H9 (cell line): ENCODE measurements at regions not wholly inside any gene's neighbourhood (a gene's known extent, or its start where the extent isn't known, plus 50 kb on each side); places are given as distances from the start of the nearest gene placed in this dataset.

Experiments
- DNase-seq: peaks from one replicate; pipeline ENCODE4 v3.0.0-alpha.2; 2017
- H2AFZ ChIP-seq: one replicate; pipeline ENCODE4 v1.6.1; 2013; ENCODE audit warnings: mild to moderate bottlenecking, low read length, control low read depth, moderate library complexity
- H2AK5ac ChIP-seq: 2 replicates; pipeline ENCODE4 v1.6.1; 2013; ENCODE audit warnings: low read length, control low read depth, mixed read lengths; ENCODE audit not compliant: insufficient read length
- H2BK120ac ChIP-seq: one replicate; pipeline ENCODE4 v1.6.1; 2013; ENCODE audit warnings: low read depth, mild to moderate bottlenecking, low read length, control low read depth, inconsistent platforms; ENCODE audit not compliant: poor library complexity, severe bottlenecking
- H2BK12ac ChIP-seq: 2 replicates; pipeline ENCODE4 v1.6.1; 2013; ENCODE audit warnings: low read length, control low read depth, mixed read lengths, low read depth; ENCODE audit not compliant: insufficient read length
- H2BK15ac ChIP-seq: 2 replicates; pipeline ENCODE4 v1.6.1; 2013; ENCODE audit warnings: low read depth, low read length, control low read depth
- H2BK20ac ChIP-seq: one replicate; pipeline ENCODE4 v1.6.1; 2013; ENCODE audit warnings: low read depth, mild to moderate bottlenecking, low read length, control low read depth, inconsistent platforms; ENCODE audit not compliant: poor library complexity, severe bottlenecking
- H2BK5ac ChIP-seq: 2 replicates; pipeline ENCODE4 v1.6.1; 2013; ENCODE audit warnings: low read length, control low read depth, mixed read lengths; ENCODE audit not compliant: insufficient read length
- H3K14ac ChIP-seq: 2 replicates; pipeline ENCODE4 v1.6.1; 2013; ENCODE audit warnings: low read length, control low read depth; ENCODE audit not compliant: insufficient read depth
- H3K18ac ChIP-seq: 2 replicates; pipeline ENCODE4 v1.6.1; 2013; ENCODE audit warnings: low read depth, mild to moderate bottlenecking, mixed read lengths, low read length, control low read depth; ENCODE audit not compliant: insufficient read length
- H3K23ac ChIP-seq: 2 replicates; pipeline ENCODE4 v1.6.1; 2013; ENCODE audit warnings: low read length, control low read depth, mixed read lengths, low read depth; ENCODE audit not compliant: insufficient read length
- H3K23me2 ChIP-seq: 2 replicates; pipeline ENCODE4 v1.6.1; 2013; ENCODE audit warnings: low read depth, mild to moderate bottlenecking, mixed read lengths, low read length, control low read depth; ENCODE audit not compliant: insufficient read length, poor library complexity, severe bottlenecking
- H3K27ac ChIP-seq: 2 replicates; pipeline ENCODE4 v1.5.1; 2013; ENCODE audit warnings: low read length, control low read depth, mixed read lengths, low read depth; ENCODE audit not compliant: insufficient read length
- H3K27me3 ChIP-seq: 2 replicates; pipeline ENCODE4 v1.6.1; 2013; ENCODE audit warnings: low read length, control low read depth, inconsistent platforms; ENCODE audit not compliant: insufficient read depth
- H3K4ac ChIP-seq: 2 replicates; pipeline ENCODE4 v1.6.1; 2013; ENCODE audit warnings: low read depth, mild to moderate bottlenecking, control low read depth, inconsistent platforms, low read length, moderate library complexity
- H3K4me1 ChIP-seq: 2 replicates; pipeline ENCODE4 v1.6.1; 2013; ENCODE audit warnings: low read length, control low read depth, inconsistent platforms; ENCODE audit not compliant: insufficient read depth
- H3K4me2 ChIP-seq: 2 replicates; pipeline ENCODE4 v1.6.1; 2013; ENCODE audit warnings: low read length, control low read depth, mixed read lengths; ENCODE audit not compliant: insufficient read length, insufficient read depth
- H3K56ac ChIP-seq: 2 replicates; pipeline ENCODE4 v1.6.1; 2013; ENCODE audit warnings: low read depth, mild to moderate bottlenecking, mixed read lengths, low read length, control low read depth; ENCODE audit not compliant: insufficient read length
- H3K79me1 ChIP-seq: 2 replicates; pipeline ENCODE4 v1.6.1; 2013; ENCODE audit warnings: low read depth, mild to moderate bottlenecking, moderate library complexity, low read length, control low read depth, inconsistent platforms; ENCODE audit not compliant: insufficient read depth, poor library complexity, severe bottlenecking
- H3K79me2 ChIP-seq: 2 replicates; pipeline ENCODE4 v1.6.1; 2013; ENCODE audit warnings: low read length, control low read depth, inconsistent platforms; ENCODE audit not compliant: insufficient read depth
- H3K9ac ChIP-seq: 2 replicates; pipeline ENCODE4 v1.6.1; 2013; ENCODE audit warnings: low read length, control low read depth, mixed read lengths; ENCODE audit not compliant: insufficient read length; ENCODE audit errors: extremely low read depth
- H3K9me3 ChIP-seq: one replicate; pipeline ENCODE4 v1.6.1; 2013; ENCODE audit warnings: low read depth, low read length, inconsistent platforms; ENCODE audit not compliant: control insufficient read depth
- H3T11ph ChIP-seq: one replicate; pipeline ENCODE4 v1.6.1; 2013; ENCODE audit warnings: mild to moderate bottlenecking, low read length, control low read depth, inconsistent platforms
- H4K20me1 ChIP-seq: one replicate; pipeline ENCODE4 v1.6.1; 2013; ENCODE audit not compliant: control insufficient read depth, insufficient read length, insufficient read depth
- H4K5ac ChIP-seq: 2 replicates; pipeline ENCODE4 v1.6.1; 2013; ENCODE audit warnings: low read depth, mild to moderate bottlenecking, mixed read lengths, low read length, control low read depth; ENCODE audit not compliant: insufficient read length
- H4K8ac ChIP-seq: replicated peaks from 2 replicates; pipeline ENCODE4 v1.6.1; 2013; ENCODE audit warnings: low read length, control low read depth, mixed read lengths, low read depth; ENCODE audit not compliant: insufficient read length
- H4K91ac ChIP-seq: 2 replicates; pipeline ENCODE4 v1.6.1; 2013; ENCODE audit warnings: low read depth, mild to moderate bottlenecking, moderate library complexity, mixed read lengths, low read length, control low read depth; ENCODE audit not compliant: insufficient read length
- H3K27ac Mint-ChIP-seq, 3 experiments: 2 replicates in 2 of 3; 3 replicates in 1 of 3; pipeline ENCODE4 v1.8.0; 2020 to 2021; ENCODE audit warnings: mixed read lengths in 3 of 3, mild to moderate bottlenecking in 1 of 3, moderate library complexity in 1 of 3
- H3K27me3 Mint-ChIP-seq: 2 replicates; pipeline ENCODE4 v1.8.0; 2021; ENCODE audit warnings: low read depth, mild to moderate bottlenecking, moderate library complexity, mixed read lengths
- H3K36me3 Mint-ChIP-seq, 3 experiments: 2 replicates in 2 of 3; 3 replicates in 1 of 3; pipeline ENCODE4 v1.8.0; 2020 to 2021; ENCODE audit warnings: low read depth in 3 of 3, mixed read lengths in 3 of 3; ENCODE audit not compliant: insufficient read depth in 1 of 3
- H3K4me1 Mint-ChIP-seq, 2 experiments: 2 replicates each; pipeline ENCODE4 v1.8.0; 2020; ENCODE audit warnings: mixed read lengths in 2 of 2
- H3K4me3 Mint-ChIP-seq, 2 experiments: 2 replicates in 1 of 2; 3 replicates in 1 of 2; pipeline ENCODE4 v1.8.0; 2020 to 2021; ENCODE audit warnings: mild to moderate bottlenecking in 2 of 2, mixed read lengths in 2 of 2, moderate library complexity in 1 of 2
- H3K9me3 Mint-ChIP-seq, 2 experiments: 2 replicates in 1 of 2; 3 replicates in 1 of 2; pipeline ENCODE4 v1.8.0; 2020; ENCODE audit warnings: mild to moderate bottlenecking in 2 of 2, mixed read lengths in 2 of 2, moderate library complexity in 1 of 2
- WGBS: extraction: QIAGEN DNeasy Blood & Tissue Kit; methylation state at CpG from one replicate; pipeline ENCODE4 v1.1.7; 2013; ENCODE audit warnings: missing lambda C conversion rate, low lambda C conversion rate, mixed read lengths; ENCODE audit not compliant: insufficient read length; ENCODE audit errors: extremely low coverage; 5-methylcytosine and 5-hydroxymethylcytosine counted together
- TF ChIP-seq, protein P1 (sequence below): fragments of 200-600 bp; sonication (generic); conservative IDR thresholded peaks from 3 replicates; pipeline ENCODE4 v1.8.0; 2021; ENCODE audit warnings: antibody characterized with exemption, mild to moderate bottlenecking

DNA sequence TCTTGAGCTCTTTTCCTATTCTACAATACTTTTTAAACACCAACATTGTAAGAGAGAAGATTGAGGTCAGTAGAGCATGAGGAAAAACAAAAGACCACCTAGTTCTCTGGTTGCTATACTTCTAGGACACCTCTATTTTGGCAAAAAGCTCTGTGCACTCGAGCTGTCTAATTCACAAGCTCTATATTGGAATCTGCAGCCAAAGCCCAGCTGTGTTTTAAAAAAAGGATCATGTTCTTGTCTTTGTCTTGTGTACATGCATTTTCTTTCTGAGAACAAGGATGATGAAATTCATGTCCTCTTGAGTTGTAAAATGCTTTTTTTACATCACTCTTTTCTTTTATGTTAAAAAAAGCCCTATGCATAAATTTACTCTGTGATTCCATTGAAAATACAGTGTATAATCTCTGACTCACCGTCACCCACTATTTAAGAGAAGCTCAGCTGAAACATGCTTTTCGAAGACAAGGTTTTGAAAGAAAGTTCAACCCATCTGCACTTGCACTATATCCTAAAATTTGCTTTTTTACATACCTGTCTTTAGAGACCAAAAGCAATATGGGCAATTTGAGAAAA lies 215.5 kb upstream of the VSTM2A start:
- H3K27ac Mint-ChIP-seq, result no peak overlapping the region; a peak in 1 of 7 replicates
- no peaks in the 10 kb centered on the region for H3K4me1 ChIP-seq
- no peak overlapping the region for H3K4me3 Mint-ChIP-seq
- no peak overlapping the region for H4K5ac ChIP-seq
- H2BK20ac ChIP-seq, result no peak overlapping the region
- no peaks in the 10 kb centered on the region for H4K20me1 ChIP-seq
- H3K4me1 Mint-ChIP-seq, result peaks cover 8 to 9% of the 10 kb centered on the region in 2 experiments; a peak in 3 of 4 replicates
- H3K79me2 ChIP-seq, result no peaks in the 10 kb centered on the region
- no peak overlapping the region for H2AFZ ChIP-seq
- H3K9ac ChIP-seq, result no peak overlapping the region
- H3K14ac ChIP-seq, result no peak overlapping the region
- H3K36me3 Mint-ChIP-seq, result peaks cover 19 to 26% (median 21%) of the 10 kb centered on the region in 3 experiments
- H3K4ac ChIP-seq, result no peak overlapping the region
- peaks cover 18% of the 10 kb centered on the region for H3K27me3 Mint-ChIP-seq
- no peaks in the 10 kb centered on the region for H3K27me3 ChIP-seq
- H2BK12ac ChIP-seq, result no peak overlapping the region
- no peak overlapping the region for H3T11ph ChIP-seq
- no peaks in the 10 kb centered on the region for H3K23me2 ChIP-seq
- H2BK15ac ChIP-seq, result no peak overlapping the region
- H3K4me2 ChIP-seq, result no peak overlapping the region
- H3K56ac ChIP-seq, result no peak overlapping the region
- H2BK120ac ChIP-seq, result no peak overlapping the region
- no peak overlapping the region for H3K23ac ChIP-seq
- no peak overlapping the region for H3K18ac ChIP-seq
- H3K79me1 ChIP-seq, result no peaks in the 10 kb centered on the region
- H3K27ac ChIP-seq, result no peak overlapping the region
- peaks cover 28 to 29% of the 10 kb centered on the region in 2 experiments for H3K9me3 Mint-ChIP-seq
- TF ChIP-seq, protein P1, sequence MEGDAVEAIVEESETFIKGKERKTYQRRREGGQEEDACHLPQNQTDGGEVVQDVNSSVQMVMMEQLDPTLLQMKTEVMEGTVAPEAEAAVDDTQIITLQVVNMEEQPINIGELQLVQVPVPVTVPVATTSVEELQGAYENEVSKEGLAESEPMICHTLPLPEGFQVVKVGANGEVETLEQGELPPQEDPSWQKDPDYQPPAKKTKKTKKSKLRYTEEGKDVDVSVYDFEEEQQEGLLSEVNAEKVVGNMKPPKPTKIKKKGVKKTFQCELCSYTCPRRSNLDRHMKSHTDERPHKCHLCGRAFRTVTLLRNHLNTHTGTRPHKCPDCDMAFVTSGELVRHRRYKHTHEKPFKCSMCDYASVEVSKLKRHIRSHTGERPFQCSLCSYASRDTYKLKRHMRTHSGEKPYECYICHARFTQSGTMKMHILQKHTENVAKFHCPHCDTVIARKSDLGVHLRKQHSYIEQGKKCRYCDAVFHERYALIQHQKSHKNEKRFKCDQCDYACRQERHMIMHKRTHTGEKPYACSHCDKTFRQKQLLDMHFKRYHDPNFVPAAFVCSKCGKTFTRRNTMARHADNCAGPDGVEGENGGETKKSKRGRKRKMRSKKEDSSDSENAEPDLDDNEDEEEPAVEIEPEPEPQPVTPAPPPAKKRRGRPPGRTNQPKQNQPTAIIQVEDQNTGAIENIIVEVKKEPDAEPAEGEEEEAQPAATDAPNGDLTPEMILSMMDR, result no peak
- no peak for DNase-seq
- no peaks in the 10 kb centered on the region for H3K9me3 ChIP-seq
- H4K91ac ChIP-seq, result no peak overlapping the region
- H2AK5ac ChIP-seq, result no peak overlapping the region
- H4K8ac ChIP-seq, result no peak overlapping the region
- no CpG with 5 or more reads among the region's 3 CpGs for WGBS
- H2BK5ac ChIP-seq, result no peak overlapping the region
